GM21360 (cell line): ENCODE measurements at regions not wholly inside any gene's neighbourhood (a gene's known extent, or its start where the extent isn't known, plus 50 kb on each side); places are given as distances from the start of the nearest gene placed in this dataset.

ENCODE experiments used
- ATAC-seq: cut with Tn5 transposase; IDR thresholded peaks from one replicate; pipeline ENCODE4 v1.9.1; 2021; ENCODE audit warnings: mild to moderate bottlenecking, moderate library complexity; ENCODE audit not compliant: unreplicated experiment

- no peak for ATAC-seq
Measured at GRCh38 chr2:155696571-155696970, 636.0 kb downstream of the NR4A2 start.

GRCh38 chr2:155695505-155695904 lies 637.0 kb downstream of the NR4A2 start:
- no peak for ATAC-seq

GRCh38 chr2:155692856-155693255 lies 639.7 kb downstream of the NR4A2 start:
- ATAC-seq: no peak

GRCh38 chr2:155692106-155692505 lies 640.4 kb downstream of the NR4A2 start:
- no peak for ATAC-seq

- peak; percentile 82 for ATAC-seq
Measured at GRCh38 chr2:155690785-155691184, 641.7 kb downstream of the NR4A2 start.

GRCh38 chr2:155689791-155690190 lies 642.7 kb downstream of the NR4A2 start:
- no peak for ATAC-seq

GRCh38 chr2:155687181-155687580 lies 645.3 kb downstream of the NR4A2 start:
- no peak for ATAC-seq

- peak; percentile 74 for ATAC-seq
Measured at GRCh38 chr2:155679647-155680046, 652.9 kb downstream of the NR4A2 start.

- no peak for ATAC-seq
Measured at GRCh38 chr2:155675920-155676319, 656.6 kb downstream of the NR4A2 start.

- no peak for ATAC-seq
Measured at GRCh38 chr2:155665704-155666103, 666.8 kb downstream of the NR4A2 start.

- no peak for ATAC-seq
Measured at GRCh38 chr2:155663265-155663664, 669.3 kb downstream of the NR4A2 start.

GRCh38 chr2:155662224-155662623 lies 670.3 kb downstream of the NR4A2 start:
- no peak for ATAC-seq

- ATAC-seq: no peak
Measured at GRCh38 chr2:155653176-155653575, 679.3 kb downstream of the NR4A2 start.

GRCh38 chr2:155651851-155652250 lies 680.7 kb downstream of the NR4A2 start:
- no peak for ATAC-seq

GRCh38 chr2:155645791-155646190 lies 686.7 kb downstream of the NR4A2 start:
- ATAC-seq: no peak

GRCh38 chr2:155643056-155643775 lies 689.3 kb downstream of the NR4A2 start:
- ATAC-seq: no peak

GRCh38 chr2:155633887-155634570 lies 698.5 kb downstream of the NR4A2 start:
- peak; percentile 78 for ATAC-seq

- no peak for ATAC-seq
Measured at GRCh38 chr2:155633060-155633839, 699.3 kb downstream of the NR4A2 start.

- ATAC-seq: no peak
Measured at GRCh38 chr2:155630760-155631159, 701.8 kb downstream of the NR4A2 start.

GRCh38 chr2:155622443-155622842 lies 710.1 kb downstream of the NR4A2 start:
- no peak for ATAC-seq

- ATAC-seq: no peak
Measured at GRCh38 chr2:155600914-155601760, 731.4 kb downstream of the NR4A2 start.
